IPS-NIHi7 (cell line): ENCODE measurements at regions not wholly inside any gene's neighbourhood (a gene's known extent, or its start where the extent isn't known, plus 50 kb on each side); places are given as distances from the start of the nearest gene placed in this dataset.

Experiments used
- DNase-seq: peaks from one replicate; pipeline ENCODE4 v3.0.0; 2012; ENCODE audit warnings: mixed read lengths; ENCODE audit errors: extremely low spot score

DNA sequence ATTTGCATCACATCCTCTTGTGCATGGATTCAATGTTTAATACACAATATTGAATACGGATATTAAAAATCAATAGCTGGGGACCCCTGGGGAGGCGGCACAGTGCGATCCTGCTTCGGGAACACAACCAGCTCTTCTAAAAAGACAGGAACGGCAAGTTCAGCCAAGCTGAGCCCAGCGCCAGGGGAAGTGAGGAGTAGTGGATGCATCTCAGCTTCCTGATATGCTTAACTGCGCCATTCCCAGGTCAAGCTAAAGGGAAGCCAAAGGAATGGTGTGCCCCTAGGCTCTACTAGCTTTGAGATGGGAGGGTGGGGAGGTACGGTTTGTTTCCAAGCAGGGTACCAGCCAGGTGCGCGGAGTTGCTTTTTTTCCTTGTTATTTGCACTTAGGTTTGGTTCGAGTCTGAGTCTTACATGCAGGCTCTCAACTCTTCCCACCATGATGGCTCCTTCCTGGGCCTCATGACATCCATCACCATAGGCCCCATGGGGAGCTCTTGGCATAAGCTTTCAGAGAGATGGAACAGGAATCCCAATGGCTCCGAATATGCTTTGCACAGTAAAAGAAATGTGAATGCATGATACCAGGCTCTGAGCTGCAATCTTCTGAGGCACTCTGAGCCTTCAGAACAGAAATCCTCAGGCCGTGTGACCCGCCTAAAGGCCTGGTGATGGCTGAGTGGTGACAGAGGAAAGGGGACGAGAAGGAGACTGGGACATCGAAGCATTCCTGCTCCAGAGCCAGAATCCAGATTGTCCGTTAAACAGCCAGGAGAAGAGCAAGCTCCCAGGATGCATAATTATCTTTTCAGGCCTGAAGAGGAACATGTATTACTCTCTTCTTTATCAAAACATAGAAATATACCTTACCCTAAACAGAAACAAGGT is 51.8 kb upstream of the BCOR start:
- no peak for DNase-seq

DNA sequence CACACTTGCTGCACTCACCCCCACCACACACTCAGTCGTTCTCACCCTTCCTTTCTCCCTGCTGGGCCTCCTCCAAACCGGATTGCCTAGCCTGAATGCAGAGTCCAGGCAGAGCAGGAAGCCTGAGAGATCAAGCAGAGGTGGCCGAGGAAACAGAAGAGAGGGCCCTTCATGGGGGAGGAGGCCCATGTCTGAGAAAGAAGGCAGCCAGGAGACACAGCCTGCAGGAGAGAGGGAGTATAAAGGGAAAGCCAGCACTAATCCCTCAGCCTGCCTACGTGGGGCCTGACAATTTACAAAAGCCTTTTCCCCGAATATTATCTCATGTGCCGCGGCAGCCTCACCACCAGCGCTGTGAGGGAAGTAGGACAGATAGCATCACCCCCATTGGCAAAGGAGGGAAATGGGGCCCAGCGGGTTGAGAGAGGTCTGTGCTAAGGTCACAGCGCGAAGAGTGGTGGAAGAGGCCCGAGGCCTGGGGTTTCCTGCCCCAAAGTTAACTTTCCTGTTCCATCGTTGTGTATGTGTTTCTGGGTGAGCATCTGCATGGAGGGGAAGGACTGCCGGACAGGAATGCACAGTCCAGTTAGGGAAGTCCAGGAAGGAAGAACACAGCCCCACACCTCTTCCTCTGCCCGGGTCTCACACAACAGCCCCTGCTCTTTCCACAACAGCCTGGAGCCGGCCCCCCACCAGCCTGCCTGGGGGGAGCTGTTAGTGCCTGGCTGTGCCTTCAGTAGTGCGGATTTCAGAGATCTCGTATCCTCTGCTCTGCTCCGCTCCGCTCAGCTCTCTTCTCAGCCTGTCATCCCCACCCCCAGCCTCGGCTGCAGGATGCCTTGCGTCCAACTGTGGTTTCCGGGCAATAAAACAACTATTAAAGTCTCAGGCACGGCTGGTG is 50.9 kb upstream of the BCOR start:
- DNase-seq = no peak

DNA sequence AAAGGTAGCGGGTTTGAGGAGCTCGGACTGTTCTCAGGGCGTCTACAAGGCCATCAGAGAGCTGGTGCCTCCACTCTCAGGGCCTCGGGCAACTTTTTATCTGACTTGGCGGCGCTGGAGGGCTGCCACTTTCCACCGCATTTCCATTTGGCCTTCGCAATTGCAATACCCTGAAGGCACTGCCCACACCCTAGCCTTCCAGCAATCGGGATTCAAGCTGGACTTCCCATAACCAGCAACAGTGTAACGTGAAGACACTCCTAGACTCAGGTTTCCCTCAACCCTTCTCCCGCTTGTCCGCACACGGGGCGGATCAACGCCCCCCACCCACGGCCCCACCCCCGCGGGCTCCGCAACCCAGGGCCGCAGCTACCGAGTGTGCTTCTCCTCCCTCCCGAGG is 50.2 kb upstream of the BCOR start:
- no peak for DNase-seq
